HK-2 (cell line): ENCODE measurements at regions not wholly inside any gene's neighbourhood (a gene's known extent, or its start where the extent isn't known, plus 50 kb on each side); places are given as distances from the start of the nearest gene placed in this dataset.

Experiments
- DNase-seq: peaks from one replicate; pipeline ENCODE4 v3.0.0-alpha.2; 2018; ENCODE audit not compliant: unreplicated experiment

GRCh38 chrX:113741744-113742143 is 842.1 kb upstream of the HTR2C start:
- DNase-seq, result no peak

- DNase-seq, result no peak
These were observed 854.9 kb upstream of the HTR2C start for GRCh38 chrX:113728937-113729336.

DNA sequence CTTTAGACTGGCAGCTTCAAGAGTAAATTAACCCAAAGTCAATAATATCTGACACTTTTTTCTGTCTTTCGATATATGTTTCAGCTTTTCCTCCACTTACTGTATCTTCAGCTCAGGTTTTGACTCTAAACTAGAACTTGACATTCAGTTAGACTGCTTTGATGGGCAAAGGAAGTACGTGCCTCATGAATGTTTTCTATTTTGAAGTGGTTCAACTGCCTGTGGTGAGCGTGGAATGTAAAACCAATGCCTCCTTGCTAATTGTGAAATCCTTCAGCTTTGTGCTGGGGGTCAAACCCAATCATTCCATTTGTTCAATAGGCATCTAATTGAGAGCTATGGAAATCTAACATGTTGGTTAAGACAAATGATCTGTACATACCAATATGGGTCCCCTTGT is 857.0 kb upstream of the HTR2C start:
- DNase-seq, result no peak

- DNase-seq, result no peak
These were observed 857.4 kb upstream of the HTR2C start for GRCh38 chrX:113726466-113726865.

DNA sequence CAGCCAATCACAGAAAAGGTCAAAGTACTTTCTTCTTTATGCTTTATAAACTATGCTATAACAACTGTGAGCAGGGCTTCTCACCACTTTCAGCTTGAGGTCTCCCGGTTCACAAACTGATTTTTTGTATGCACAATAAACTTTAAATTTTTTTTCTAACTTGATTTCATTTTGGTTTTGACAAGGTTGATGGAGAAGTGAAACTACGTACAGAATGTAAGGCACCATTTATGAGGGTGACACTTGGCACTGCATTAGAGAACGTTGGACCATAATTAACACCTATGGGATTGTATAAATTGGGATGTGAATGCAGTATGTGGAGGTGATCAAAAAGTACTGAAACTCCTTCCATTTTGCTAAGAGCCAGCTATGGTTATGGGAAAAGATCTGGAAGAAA is 857.9 kb upstream of the HTR2C start:
- no peak for DNase-seq

- no peak for DNase-seq
These were observed 859.3 kb upstream of the AMOT start for GRCh38 chrX:113699939-113700338.

DNA sequence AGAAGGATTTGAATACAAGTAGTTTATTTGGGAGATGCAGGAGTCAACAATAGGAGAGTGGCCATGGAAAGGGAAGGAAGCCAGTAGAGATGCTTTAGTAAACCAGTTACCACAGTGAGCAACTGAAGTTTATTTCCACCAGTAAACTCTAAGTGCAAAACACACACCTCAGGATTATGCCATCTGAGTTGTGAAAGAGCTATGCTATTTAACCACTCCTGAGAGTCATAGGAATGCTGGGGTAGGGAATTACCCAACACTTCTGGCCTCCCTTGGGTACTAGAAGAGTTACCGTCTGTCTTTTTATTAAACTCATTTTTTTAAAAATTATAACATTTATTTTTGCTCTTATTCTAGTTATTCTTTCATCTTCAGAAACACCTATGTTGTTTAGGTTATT is 834.6 kb upstream of the AMOT start:
- no peak for DNase-seq

- no peak for DNase-seq
These were observed 810.7 kb upstream of the AMOT start for GRCh38 chrX:113651306-113651705.

GRCh38 chrX:113644426-113644825 is 803.8 kb upstream of the AMOT start:
- no peak for DNase-seq

DNA sequence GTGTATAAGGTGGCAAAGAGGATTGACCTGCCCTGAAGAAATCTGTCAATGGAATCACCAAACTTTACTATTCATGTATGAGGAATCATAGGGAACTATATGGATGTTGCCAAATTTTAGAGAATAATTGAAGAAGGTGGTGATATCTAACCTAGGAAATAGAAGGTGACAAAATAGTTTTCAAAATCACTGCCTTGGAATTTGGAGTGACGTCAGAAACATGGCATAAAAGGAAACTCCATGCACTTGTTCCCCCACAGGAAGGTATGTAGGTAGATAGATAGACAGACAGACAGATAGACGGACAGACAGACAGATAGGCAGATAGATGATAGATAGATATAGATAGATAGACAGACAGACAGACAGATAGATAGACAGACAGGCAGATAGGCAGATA is 793.9 kb upstream of the AMOT start:
- DNase-seq, result no peak

DNA sequence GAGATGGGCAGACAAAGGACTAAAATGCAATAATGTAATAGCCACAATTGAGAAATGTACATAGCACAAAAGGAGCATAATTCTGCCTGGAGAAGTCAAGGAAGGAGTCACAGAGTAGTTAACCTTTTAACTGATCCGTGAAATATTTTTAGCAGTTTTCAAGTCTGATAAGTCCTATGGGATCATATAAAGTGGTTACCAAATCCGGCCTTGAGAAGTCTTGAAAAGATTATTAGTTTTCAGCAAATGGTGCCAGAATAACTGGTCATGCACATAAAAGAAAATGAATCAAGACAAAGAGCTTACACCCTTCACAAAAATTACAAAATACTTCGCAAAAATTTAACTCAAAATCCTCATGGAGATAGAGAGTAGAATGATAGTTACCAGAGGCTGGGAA is 788.7 kb upstream of the AMOT start:
- DNase-seq, result no peak

DNA sequence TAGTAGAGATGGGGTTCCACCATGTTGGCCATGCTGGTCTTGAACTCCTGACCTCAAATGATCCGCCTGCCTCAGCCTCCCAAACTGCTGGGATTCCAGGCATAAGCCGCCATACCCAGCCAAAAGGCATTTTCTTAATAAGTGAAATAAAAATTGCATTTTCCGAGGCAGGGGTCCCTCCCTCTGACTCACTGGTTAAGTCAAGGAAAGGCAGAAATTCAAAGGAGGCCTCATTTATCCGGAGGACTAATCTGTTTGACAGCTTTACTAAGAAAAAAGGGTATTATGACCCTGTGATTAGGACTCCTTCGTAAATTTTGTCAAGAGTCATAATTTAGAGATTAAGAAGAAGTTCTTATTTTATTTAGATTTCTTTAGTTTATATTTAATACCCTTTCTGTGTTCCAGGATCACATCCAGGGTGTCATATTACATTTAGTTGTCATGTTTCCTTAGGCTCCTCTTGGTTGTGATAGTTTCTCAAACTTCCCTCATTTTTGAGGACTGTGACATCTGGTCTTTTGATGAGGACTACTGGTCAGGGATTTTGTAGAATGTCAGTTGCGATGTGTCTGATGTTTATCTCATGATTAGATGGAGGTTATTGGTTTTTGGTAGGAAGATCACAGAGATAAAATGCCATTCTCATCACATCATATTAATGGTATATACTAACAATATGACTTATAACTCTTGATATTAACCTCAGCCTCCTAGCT is 753.7 kb upstream of the AMOT start:
- DNase-seq, result no peak

DNA sequence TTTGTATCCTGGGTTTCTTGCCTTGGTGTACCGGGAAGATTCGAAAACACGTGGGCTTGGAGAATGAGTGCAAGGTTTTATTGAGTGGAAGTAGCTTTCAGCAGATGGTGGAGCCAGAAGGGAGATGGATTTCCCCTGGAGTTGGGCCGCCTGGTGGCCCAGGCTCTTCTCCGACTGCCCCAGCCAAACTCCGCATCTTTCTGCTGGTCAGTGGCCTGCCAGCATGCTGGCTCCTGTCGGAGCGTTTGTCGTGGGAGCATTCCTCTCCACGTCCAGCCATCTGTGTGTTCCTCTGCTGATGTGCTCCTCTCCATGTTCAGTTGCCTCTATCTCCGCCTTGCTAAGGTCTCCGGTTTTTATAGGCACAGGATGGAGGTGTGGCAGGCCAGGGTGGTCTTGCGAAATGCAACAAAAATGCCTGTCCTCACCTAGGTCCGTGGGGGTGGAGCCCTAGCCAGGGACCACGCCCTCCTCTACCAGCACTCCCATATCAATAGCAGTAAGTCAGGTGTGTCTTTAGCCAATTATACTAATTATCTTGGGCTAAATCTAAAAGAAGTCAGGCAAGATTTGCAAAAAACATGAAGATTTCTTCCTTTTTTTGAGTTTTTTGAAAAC is 745.8 kb upstream of the AMOT start:
- no peak for DNase-seq

GRCh38 chrX:113580486-113580885 is 739.9 kb upstream of the AMOT start:
- DNase-seq, result no peak

DNA sequence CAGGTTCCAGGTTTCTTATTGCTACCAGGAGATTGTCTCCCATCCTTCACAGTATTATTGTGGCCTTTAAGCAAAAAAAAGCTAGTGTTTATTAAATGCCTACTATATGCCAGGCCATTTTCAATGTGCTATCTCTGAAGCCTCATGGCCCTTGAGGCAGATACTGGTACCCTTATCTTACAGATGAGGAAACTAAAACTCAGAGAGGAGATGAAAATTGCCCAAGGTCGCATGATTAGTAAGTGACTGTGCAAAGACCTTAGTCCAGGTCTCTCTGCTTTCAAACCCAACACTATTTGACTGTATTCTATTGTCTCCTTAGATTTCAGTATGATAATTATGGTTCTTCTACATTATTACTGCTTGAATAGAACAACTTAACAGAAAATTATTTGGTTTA is 717.9 kb upstream of the AMOT start:
- no peak for DNase-seq

GRCh38 chrX:113551919-113552318 is 711.3 kb upstream of the AMOT start:
- DNase-seq, result no peak

- no peak for DNase-seq
These were observed 707.8 kb upstream of the AMOT start for GRCh38 chrX:113548308-113549015.

- DNase-seq, result no peak
These were observed 704.4 kb upstream of the AMOT start for GRCh38 chrX:113545040-113545439.

GRCh38 chrX:113539599-113540356 is 699.1 kb upstream of the AMOT start:
- no peak for DNase-seq

DNA sequence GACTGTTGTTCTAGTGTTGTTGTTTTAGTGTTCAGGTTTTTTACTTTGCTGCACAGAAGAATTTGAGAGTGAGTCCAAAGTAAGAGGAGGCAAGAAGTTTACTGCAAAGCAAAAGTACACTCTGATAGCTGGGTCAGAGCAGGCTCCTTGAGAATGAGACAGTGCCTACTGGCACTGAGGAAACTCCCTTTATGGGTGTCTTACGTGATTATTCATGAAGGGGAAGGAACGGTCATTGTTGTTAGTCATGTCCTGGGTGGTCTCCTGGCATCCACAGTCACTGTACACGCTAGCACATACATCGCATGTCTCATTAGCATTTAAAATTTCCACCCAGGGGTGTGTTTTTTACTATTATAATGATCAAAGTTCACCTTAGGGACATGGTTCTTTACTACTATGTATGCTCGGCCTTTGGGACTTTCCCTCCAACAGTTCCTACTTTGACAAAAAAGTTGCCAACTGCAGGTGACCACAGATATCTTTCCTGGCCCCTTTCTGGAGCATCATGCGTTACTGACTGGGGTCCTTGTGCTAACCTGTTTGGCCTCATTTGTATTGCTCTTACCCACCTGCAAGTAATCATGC is 688.9 kb upstream of the AMOT start:
- DNase-seq, result no peak

DNA sequence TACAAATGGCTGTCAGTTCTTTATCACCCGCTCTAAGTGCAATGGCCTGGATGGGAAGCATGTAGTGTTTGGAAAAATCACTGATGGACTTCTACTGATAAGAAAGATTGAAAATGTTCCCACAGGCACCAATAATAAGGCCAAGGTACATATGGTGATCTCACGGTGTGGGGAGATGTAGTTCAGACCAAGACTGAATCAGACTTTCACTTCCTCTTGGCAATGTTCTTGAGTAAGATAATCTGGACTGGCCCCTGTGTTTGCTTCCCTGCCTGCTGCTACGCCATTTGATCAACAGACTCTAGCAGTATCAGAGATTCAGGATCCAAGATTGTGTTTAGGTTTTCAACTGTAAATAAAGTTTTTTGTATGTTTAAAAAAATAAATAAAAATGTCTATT is 682.2 kb upstream of the AMOT start:
- no peak for DNase-seq

DNA sequence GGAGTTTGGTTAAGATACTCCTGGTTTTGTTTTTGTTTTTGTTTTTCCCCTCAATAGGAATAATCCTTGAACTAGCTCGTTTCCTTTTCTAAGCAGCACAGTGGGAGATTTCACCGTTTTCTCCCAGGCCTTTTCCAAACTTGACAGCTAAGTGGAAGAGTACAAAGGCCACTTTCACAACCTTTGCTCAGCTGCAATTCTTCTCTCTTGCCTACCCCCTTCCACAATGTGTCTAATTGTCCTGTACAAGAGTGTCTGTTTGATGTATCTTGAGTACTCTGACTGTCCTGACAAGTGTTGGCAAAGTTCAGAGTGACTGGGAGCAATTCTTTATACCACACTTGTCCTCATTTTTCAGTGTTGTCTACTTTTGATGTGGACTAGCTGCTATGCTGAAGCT is 674.3 kb upstream of the AMOT start:
- DNase-seq, result no peak
